NOMO-1 treated with dmso at 0.1 percent for 144 hours (cell line): ENCODE measurements at regions not wholly inside any gene's neighbourhood (a gene's known extent, or its start where the extent isn't known, plus 50 kb on each side); places are given as distances from the start of the nearest gene placed in this dataset.

Experiments
- DNase-seq: peaks from one replicate; lab custom pipeline; 2025; ENCODE audit not compliant: unreplicated experiment; lab: John Stamatoyannopoulos, UW

DNA sequence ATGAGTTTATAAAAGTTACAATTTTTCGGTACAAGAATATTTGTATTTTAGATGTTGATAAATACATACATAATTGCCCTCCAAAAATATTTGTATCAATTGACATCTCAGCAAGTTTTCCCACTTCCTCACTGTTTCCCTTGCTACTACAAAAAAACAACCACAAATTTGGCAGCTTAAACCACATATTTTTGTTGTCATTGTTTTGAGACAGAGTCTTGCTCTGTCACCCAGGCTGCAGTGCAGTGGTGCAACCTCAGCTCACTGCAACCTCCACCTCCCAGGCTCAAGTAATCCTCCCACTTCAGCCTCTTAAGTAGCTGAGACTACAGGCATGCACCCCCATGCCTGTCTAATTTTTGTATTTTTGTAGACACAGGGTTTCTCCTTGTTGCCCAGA, 162.8 kb upstream of the RARB start:
- DNase-seq: no peak

DNA sequence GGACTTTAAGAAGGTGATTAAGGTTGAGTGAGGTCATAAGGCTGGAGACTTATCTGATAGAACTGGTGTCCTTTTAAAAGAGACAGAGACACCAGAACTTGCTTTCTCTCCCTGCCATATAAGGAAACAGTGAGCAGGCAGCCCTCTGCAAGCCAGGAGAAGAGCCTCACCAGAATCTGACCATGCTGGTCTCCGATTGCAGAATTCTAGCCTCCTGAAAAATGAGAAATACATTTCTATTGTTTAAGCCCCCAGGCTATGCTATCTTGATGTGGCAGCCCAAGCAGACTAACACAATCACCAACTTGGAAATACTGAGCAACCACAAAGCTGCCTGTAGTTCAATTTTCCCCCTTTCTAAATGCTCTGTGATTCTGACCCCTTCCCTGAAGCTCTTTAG, 161.4 kb upstream of the RARB start:
- no peak for DNase-seq

DNA sequence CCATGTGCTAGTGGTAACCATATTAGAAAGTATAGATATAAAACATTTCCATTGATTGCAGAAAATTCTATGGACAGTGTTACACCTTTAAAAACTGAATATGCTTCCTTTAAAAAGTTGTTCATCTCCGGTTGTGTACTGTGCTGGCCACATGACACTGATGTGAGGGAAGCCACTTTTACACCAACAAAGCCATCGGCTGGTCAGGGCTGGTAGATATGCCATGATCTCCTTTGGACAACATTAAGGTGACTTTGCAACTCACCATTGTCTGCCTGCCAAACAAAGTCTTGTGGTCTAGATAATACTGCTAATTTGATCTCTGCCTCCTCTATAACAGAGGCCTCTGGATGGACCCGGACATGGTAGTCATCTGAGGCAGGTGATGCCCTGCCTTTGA, 156.0 kb upstream of the RARB start:
- no peak for DNase-seq

DNA sequence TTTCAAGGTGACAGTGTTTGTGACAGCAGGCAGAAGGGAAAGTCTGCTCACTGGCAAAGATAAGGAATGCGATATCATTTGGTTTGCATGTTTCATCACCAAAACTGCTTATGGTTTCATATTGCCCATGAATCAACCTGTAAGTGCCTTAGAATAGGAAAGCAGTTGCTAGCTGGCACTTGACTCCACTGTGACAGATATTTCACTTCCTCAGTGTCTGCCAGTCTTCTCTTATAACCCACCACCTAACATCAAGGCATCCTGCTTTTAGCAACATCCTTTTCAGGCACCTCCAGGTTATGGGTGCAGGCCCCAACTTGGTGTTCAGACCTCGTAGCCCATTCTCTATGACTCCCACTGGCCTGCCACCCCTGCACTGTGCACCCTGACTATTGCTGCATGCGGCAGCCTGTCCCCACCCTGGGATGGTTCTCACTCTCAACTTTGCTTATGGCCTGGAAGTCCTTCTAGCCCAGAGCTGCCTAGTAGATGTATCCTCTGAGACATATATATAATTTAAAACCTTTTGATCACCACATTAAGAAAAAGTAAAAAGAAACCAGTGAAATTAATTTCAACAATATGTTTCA, 154.4 kb upstream of the RARB start:
- DNase-seq: no peak

DNA sequence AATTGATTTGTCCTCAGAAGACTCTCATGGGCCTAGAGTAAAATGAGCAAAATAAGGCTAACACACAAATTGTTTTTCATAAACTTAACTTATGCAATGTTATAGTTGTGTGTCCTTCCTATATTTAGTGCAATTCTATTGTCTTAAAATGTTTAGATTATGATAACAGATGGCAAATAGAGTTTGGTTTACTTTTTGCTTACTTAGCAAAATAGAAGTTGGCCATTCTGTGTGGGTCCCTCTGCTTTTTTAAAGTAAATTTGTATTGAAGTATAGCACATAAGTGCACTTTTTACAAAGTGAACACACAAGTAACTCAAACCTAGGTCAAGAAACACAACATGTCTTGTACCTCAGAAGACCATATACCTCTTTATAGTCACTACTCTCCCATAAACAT, 150.6 kb upstream of the RARB start:
- no peak for DNase-seq

DNA sequence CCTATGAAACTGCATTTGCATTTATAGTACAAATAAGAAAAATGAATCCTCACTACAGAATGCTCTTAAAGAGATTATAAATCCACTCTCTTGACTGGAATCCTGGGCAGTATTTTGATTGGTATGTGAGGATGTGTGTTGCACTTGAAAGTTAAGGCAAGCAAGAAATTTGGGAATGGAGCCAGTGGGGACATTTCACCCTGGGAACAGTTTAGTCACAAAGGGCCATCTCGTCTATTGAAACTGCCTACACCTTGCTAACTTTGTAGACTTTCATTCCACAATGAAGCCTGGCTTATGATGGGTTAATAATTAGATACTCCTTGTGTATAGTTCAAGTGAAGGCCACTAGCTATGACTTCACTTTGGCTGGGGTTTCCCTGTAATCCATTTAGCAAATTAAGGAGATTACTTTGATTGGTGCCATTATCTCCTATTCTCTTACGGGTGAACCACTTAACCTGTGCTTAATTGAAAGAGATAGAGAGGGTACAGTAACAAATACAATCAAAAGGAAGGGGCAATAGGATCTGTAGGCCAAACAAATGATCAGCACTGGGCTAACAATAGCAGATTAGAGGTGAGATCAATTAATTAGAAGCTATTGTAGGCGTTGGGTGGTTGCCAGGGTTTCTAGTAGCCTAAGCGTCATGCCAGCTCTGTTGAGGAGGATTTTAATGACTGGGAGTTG, 146.9 kb upstream of the RARB start:
- DNase-seq: no peak

DNA sequence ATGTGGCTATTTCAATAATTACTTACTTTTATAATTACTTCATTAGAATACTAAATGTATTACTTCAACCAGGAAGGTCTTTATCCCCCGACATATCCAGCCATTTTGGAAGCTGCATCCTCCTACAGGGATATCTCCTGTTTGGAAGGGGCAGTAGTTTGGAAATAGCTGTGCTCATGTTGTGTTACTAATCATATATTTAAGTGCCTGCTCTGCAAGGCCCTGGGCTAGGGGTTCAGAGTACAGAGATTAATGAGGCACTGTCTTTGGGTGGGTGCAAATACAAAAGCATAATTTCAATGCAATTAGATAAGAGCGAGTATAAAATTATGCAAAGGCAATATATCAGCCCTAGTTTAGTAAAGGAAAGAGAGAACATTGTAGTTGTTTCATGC, 146.3 kb upstream of the RARB start:
- DNase-seq: no peak

DNA sequence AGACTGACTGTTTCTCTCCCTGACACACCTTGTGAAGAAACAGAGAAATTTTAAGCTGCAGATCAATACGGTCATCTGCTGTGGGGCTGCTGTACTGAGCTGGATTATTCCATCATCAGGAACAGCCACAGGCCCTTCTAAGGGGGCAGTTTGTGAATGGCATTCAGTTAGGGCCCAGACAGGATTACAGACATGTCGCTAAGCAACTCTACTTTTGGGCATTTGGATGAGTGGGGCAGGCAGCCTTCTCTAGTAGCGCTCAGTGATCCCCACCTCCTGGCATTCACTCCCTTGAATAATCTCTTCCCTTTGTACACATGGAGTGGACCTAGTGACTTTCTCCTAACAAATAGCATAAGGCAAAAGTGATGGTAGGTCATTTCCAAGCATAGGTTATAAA, 144.4 kb upstream of the RARB start:
- DNase-seq: no peak

DNA sequence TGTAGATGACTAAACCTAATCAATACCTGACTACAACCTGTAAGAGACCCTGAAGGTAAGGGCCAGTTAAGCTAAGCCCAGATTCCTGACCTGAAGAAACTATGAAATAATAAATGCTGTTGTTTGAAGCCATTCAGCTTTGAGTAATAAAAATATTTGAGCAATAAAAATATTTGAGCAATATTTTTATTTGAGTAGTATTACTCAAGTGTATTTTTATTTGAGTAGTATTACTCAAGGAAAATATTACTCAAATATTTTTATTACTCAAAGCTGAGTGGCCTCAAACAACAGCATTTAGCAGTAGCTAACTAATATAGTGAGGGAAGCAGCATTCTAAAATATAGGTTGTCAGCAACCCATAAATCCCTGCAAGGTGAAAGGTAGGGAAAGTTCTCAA, 143.8 kb upstream of the RARB start:
- DNase-seq: no peak

DNA sequence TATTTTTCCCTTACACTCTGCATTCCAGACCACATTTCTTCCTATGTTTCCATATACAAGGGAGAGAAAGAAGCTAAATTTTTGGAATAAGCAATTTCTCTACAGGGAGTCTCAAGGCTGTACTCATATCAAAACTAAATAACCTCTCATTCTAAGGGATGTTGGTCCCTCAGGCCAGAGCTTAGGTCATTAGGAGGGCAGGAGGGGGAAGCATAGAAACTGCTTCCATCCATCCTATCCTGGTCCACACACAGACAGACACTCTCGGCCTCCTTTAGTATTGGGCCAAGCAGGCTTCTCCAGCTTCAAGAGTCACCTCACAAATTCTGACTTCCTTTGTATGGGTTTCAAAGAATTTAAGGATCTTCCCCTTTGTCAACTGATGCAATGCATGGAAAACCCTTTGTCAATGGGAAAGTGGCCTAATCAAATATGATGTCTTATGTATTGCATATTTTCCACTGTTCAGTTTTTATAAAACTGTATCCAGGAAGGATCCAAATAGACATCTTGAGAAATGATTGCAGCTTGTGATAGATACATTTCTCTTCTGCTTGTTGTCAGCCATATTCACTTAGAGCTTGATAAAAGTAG, 140.7 kb upstream of the RARB start:
- no peak for DNase-seq

DNA sequence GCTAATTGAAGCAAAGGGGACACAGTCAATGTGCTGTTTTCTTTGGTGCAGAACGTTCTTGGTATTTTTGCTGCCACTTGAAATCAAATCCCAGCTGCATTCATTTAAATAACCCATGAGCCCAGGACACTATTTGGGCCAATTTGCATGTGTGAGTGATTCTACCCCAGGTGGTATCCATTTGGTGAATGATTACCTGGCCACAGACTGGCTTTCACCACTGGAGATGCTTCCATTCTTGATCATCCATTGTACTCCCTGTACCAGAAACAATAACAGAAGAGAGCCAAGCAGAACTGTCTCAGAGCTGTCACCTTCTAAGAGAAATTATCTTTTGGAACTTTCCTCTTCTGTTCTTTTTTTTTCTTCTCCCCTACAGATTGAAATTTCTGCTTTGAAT, 139.7 kb upstream of the RARB start:
- no peak for DNase-seq

DNA sequence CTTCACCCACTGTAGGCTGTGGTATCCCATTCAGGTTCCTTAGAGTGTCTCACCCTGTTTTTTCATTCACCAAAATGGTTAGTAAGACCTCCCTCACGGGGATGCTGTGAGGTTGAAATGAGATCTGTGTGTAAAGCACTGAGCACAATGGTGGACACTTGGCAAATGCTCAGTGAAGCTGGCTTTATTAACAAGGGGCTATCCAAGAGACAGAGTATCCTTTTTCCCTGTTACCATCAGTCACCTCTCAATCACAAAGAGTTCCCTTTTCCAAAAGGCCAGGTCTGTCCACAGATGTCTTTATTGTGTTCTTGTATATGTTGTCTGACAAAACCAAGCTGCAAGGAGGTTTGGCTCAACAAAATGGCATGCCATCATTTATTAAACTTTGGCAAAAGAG, 138.9 kb upstream of the RARB start:
- no peak for DNase-seq

DNA sequence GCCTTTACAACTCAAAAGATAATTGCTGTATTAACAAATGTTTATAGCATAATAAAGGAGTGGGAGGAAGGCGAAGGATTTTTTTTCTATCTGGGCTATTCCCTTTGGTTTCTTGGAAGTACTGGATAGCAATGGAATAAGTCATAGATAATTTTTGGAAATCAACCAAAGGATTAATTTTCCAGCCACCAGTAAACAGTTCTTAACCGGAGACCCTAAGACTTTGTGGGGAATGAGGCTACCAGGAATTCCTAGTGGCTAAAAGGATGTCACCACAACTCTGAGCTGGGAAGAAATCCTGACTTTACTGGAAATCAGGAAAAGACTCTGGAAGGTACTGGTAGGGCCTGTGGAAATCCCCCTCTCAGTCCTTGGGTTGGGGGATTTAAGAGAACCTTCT, 138.4 kb upstream of the RARB start:
- DNase-seq: no peak

DNA sequence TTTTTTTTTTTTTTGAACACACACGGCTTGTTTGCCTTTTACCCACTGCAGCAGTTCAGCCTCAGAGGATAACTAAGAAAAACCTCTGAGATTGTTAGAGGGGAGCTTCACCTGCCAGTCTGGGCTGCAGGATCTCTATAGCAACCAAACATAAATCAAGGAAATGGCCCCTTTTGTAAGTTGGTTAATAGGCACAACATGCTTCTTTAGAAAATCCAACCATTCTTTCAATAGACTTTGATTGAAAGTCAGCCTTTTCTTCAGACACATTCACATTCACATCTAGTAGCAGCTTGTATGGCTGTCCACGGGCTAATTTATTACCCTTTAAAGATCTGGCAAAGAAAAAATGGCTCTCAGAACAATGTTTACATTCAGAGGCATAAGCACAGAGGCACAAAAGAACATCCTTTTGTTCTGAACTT, 136.6 kb upstream of the RARB start:
- no peak for DNase-seq

DNA sequence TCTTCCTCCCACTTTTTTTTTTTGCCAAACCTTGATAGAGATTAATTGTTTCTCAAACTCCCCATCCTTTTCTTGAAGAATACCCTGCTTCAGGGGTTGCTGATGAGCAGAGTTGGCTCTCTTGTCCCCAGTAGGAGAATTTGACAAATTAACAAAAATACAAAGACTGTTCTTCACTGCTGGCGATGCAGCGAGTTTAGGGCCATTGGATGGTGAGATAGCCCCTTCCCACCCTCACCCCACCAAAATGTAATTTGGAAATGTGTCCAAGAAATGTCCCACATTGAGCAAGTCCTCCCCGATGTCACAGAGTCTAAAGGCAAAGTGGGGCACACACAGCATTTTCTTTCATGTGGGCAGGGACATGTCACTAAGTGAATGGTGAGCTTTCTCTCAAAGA, 136.0 kb upstream of the RARB start:
- DNase-seq: no peak

DNA sequence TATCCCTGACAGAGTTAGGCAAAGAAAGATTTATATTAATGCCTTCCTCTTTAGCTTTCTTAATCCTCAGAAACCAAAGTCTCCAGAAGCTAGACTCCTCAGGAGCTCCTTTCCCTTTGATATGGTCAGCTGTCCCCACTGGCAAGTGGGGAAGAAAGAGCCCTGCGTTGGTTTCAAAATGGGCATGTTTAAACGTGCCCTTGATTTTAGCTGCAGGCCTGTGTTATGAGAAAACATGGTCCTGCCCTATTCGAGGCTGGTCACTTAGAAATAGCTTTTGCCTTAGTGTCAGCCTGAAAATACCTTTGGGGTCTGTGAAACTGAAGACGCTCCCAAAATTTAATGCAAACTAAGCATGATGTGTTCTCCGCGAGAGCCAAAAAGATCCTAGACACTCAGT, 135.5 kb upstream of the RARB start:
- DNase-seq: no peak

DNA sequence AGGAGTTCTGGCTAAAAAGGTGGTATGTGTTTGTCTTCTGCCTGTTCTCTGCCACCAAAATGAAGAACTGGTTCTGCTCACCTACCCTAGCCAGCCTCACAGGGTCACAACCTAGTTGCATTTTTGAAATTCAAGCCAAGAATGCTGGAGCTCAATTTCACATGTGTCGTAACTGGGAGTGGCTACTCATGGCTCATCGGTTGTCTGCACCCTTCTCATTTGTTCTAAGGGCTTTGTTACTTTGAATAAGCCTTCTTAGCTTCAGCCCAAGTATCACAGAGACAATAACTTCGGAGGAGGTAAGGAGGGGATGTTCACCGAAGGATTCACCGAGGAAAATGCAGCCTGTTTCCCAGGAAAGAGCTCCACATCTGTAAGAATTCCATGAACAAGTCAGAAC, 134.3 kb upstream of the RARB start:
- no peak for DNase-seq

DNA sequence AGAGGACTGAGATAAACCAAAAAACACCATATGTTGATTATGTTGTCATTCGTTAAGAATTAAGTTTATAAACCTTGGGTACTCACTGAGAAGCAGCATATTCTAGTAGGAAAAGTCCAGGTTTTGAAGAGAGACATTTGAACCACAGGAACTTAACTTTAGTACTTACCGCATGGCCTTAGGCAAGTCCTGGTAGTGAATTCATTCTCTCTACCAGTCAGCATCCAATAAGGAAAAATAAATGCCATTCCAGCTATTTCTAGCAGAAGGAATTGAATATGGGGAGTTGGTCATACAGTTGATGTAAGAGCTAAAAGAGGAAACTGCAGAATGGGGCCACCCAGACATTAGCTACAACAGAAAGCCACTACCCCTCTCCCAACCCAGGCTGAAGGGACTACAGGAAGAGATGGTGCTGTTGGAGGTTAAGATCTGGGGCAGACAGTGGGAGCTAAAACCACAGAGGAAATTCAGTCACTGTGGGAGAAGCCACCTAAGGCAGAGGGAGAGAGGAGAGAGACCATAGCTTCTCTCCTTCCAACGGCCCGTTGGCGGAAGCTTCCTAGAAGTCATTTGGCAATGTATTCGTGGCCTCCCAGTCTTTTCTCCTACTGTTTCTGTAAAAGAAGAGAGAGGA, 133.8 kb upstream of the RARB start:
- DNase-seq: no peak

DNA sequence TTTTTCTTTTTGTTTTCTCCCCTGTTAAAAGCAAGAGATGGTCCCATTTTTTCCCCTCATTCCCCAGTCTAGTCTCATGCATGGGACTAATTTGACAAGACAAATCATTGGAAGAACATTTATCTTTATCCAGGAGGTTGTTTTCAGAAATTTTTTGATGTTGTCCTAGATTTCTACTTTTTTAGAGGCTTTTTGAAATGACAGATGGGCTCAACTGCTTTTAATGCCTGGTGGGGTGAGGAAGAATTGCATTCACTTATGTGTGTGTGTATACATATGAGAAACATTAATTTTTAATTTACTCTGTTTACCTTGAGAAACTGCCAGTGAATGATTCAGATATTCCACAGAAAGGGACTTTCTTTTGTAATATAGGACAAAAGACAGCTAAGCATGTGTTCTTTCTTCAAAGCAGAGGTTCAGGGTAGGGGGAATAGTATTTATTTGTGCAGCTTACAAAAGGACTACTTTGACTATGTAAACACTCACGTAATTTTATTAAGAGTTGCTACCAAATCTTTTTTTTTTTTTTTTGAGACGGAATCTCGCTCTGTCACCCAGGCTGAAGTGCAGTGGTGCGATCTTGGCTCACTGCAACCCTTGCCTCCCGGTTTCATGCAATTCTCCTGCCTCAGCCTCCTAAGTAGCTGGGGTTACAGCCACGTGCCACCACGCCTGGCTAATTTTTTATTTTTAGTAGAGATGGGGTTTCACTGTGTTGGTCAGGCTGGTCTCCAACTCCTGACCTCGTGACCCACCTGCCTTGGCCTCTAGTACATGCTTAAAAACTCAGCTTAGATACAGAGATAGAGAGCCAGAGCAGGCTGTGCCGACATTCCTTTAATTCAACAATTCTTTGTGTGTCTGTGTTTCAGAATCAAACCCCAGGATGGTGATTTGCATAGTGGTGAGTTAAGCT, 130.1 kb upstream of the RARB start:
- no peak for DNase-seq

DNA sequence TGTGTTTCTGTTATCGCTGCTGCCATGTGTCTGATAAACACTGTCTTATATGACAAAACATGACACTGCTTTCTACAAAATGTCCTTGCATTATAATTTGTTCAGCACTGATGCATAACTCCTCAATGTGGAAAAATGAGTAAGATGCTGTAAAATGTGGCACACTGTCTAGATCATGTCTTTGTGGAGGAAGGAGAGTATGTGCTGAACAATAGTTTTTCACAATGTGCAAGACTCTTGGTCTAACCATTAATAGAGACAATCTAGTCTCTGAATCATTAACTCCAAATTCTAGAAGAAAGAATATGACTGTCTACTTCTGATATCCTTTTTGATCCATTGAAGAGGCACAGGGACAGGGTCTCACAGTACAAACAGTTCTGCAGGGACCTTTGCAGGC, 127.9 kb upstream of the RARB start:
- no peak for DNase-seq

DNA sequence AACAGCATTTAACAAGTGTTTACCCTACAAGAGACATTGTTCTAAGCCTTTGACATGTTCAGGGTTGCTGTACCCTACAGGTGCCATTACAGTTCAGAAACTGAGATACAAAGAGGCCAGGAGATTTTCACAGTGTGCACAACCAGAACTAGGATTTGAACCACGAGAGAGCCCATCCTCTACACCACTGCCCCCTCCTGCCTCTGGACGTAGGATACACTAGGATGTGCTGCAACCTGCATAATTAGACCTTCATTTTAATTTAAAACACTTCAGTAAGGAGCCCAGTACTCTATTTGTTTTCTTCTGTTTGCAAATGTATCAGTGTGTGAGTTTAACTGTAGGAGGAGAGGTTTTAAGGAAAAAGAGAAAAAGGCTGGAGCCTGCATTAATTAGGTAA, 123.1 kb upstream of the RARB start:
- no peak for DNase-seq
